ENCODE measurements at regions not wholly inside any gene's neighbourhood (a gene's known extent, or its start where the extent isn't known, plus 50 kb on each side); places are given as distances from the start of the nearest gene placed in this dataset.

GRCh38 chr1:98468111-98468717 lies 193.3 kb upstream of the SNX7 start:
- no peak overlapping the region for H3K27ac Mint-ChIP-seq
- H3K9me3 Mint-ChIP-seq, result no peaks in the 10 kb centered on the region
- H3K27me3 Mint-ChIP-seq (ENCODE audit: low read depth), result peaks cover 10% of the 10 kb centered on the region
- H3K4me3 Mint-ChIP-seq (ENCODE audit: low read depth), result no peak overlapping the region
- intact Hi-C loops (cut with micrococcal nuclease), result loop anchor here (1.0 kb wide), 1 partner anchor 417 kb away; no protein-coding TSS in a partner anchor
- no peaks in the 10 kb centered on the region for H3K4me1 Mint-ChIP-seq (ENCODE audit: low read depth)
- no peak for DNase-seq (ENCODE audit: low spot score)
- H3K36me3 Mint-ChIP-seq (ENCODE audit: low read depth), result no peaks in the 10 kb centered on the region

DNA sequence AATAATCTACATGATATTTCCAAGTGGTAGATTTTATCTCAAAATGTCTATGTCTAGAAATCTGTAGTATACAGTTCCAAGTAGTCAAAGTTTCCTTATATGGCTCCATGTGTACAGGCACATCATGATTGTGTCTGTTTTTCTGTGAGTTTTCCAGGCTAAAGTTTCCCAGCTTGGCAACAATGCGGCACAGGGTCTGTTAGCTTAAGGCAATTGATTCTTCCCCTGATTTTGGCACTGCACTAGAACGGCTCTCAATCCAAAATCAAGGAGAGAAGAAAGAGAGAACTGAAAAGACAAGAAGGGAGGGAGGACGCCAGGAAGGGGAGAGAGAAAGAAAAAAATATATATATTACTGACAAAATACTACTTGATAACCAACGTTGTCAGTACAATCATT lies 193.9 kb upstream of the SNX7 start:
- intact Hi-C loops (cut with micrococcal nuclease), result no loop called here
- Mint-ChIP-seq H3K36me3 (ENCODE audit: low read depth) (no peaks in the 10 kb centered on the region), H3K4me3 (ENCODE audit: low read depth) (no peak overlapping the region), H3K4me1 (ENCODE audit: low read depth) (no peaks in the 10 kb centered on the region), H3K9me3 (no peaks in the 10 kb centered on the region), H3K27me3 (ENCODE audit: low read depth) (peaks cover 10% of the 10 kb centered on the region), H3K27ac (no peak overlapping the region)
- DNase-seq (ENCODE audit: low spot score), result no peak

- Mint-ChIP-seq H3K27ac (no peak overlapping the region), H3K36me3 (ENCODE audit: low read depth) (no peaks in the 10 kb centered on the region), H3K4me3 (ENCODE audit: low read depth) (no peak overlapping the region), H3K4me1 (ENCODE audit: low read depth) (no peaks in the 10 kb centered on the region), H3K27me3 (ENCODE audit: low read depth) (peaks cover 10% of the 10 kb centered on the region), H3K9me3 (no peaks in the 10 kb centered on the region)
- no peak for DNase-seq (ENCODE audit: low spot score)
- intact Hi-C loops (cut with micrococcal nuclease), result no loop called here
Measured at GRCh38 chr1:98467122-98467521, 194.4 kb upstream of the SNX7 start.

- Mint-ChIP-seq H3K9me3 (no peaks in the 10 kb centered on the region), H3K27ac (no peak overlapping the region), H3K27me3 (ENCODE audit: low read depth) (peaks cover 7% of the 10 kb centered on the region), H3K4me1 (ENCODE audit: low read depth) (no peaks in the 10 kb centered on the region), H3K4me3 (ENCODE audit: low read depth) (no peak overlapping the region), H3K36me3 (ENCODE audit: low read depth) (no peaks in the 10 kb centered on the region)
- no peak for DNase-seq (ENCODE audit: low spot score)
- intact Hi-C loops (cut with micrococcal nuclease), result no loop called here
Measured at GRCh38 chr1:98461873-98462385, 199.6 kb upstream of the SNX7 start.

GRCh38 chr1:98460136-98460535 lies 201.4 kb upstream of the SNX7 start:
- no peak for DNase-seq (ENCODE audit: low spot score)
- H3K36me3 Mint-ChIP-seq (ENCODE audit: low read depth), result no peaks in the 10 kb centered on the region
- no peak overlapping the region for H3K27ac Mint-ChIP-seq
- peaks cover 5% of the 10 kb centered on the region for H3K27me3 Mint-ChIP-seq (ENCODE audit: low read depth)
- intact Hi-C loops (cut with micrococcal nuclease), result no loop called here
- no peak overlapping the region for H3K4me3 Mint-ChIP-seq (ENCODE audit: low read depth)
- H3K4me1 Mint-ChIP-seq (ENCODE audit: low read depth), result no peaks in the 10 kb centered on the region
- no peaks in the 10 kb centered on the region for H3K9me3 Mint-ChIP-seq

- intact Hi-C loops (cut with micrococcal nuclease), result no loop called here
- H3K27me3 Mint-ChIP-seq (ENCODE audit: low read depth), result peaks cover 5% of the 10 kb centered on the region
- no peak overlapping the region for H3K4me3 Mint-ChIP-seq (ENCODE audit: low read depth)
- H3K27ac Mint-ChIP-seq, result no peak overlapping the region
- no peaks in the 10 kb centered on the region for H3K4me1 Mint-ChIP-seq (ENCODE audit: low read depth)
- H3K9me3 Mint-ChIP-seq, result no peaks in the 10 kb centered on the region
- DNase-seq (ENCODE audit: low spot score), result no peak
- no peaks in the 10 kb centered on the region for H3K36me3 Mint-ChIP-seq (ENCODE audit: low read depth)
Measured at GRCh38 chr1:98459486-98459870, 202.0 kb upstream of the SNX7 start.

DNA sequence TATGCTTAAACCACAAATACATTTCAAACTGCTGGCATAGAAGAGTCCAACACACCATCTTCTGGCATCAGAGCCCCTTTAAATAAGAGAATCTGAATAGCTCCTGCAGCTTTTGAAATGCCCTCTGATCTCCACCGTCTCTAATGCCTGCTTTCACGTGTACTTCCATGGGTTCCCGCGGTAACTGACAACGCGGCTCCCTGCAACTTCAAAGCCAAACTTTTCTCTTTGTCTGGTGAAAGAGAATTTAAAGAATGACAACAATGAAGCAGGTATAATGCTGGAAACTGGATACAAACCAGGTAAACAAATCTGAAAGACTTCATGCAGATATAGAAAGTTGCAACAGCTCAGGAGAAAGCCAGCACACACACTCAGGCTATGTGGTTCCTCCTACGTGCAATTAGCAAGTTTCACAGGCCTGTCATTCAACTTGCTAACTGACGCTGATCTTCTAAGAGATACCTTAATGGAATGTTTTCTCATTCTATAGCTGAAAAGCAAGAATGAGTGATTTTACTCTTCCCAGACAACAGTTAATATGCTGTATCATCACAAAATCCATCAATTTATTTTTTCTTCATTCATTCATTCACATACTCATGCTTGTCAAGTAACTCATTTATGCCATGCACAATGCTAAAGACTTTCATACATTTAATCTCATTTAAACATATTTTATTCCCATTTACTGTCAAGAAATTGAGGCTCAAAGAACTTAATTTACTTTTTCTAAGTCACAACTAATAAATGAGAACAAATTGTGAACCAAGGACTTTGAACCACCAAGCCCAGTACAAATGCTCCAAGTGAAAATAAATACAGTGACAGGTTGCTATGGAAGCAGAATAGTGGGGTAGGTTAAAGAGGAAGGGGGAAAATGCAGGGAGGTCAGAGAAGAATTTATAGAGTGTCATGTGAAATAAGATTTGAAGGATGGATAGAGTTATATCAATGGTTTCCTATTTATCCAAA lies 202.7 kb upstream of the SNX7 start:
- peaks cover 5% of the 10 kb centered on the region for H3K27me3 Mint-ChIP-seq (ENCODE audit: low read depth)
- H3K4me3 Mint-ChIP-seq (ENCODE audit: low read depth), result no peak overlapping the region
- H3K9me3 Mint-ChIP-seq, result no peaks in the 10 kb centered on the region
- H3K36me3 Mint-ChIP-seq (ENCODE audit: low read depth), result no peaks in the 10 kb centered on the region
- no peaks in the 10 kb centered on the region for H3K4me1 Mint-ChIP-seq (ENCODE audit: low read depth)
- no peak overlapping the region for H3K27ac Mint-ChIP-seq
- DNase-seq (ENCODE audit: low spot score), result no peak
- intact Hi-C loops (cut with micrococcal nuclease), result no loop called here

- no peaks in the 10 kb centered on the region for H3K4me1 Mint-ChIP-seq (ENCODE audit: low read depth)
- no peak for DNase-seq (ENCODE audit: low spot score)
- H3K9me3 Mint-ChIP-seq, result no peaks in the 10 kb centered on the region
- H3K27me3 Mint-ChIP-seq (ENCODE audit: low read depth), result peaks cover 10% of the 10 kb centered on the region
- H3K27ac Mint-ChIP-seq, result no peak overlapping the region
- H3K4me3 Mint-ChIP-seq (ENCODE audit: low read depth), result no peak overlapping the region
- no peaks in the 10 kb centered on the region for H3K36me3 Mint-ChIP-seq (ENCODE audit: low read depth)
- intact Hi-C loops (cut with micrococcal nuclease), result no loop called here
Measured at GRCh38 chr1:98457248-98457647, 204.3 kb upstream of the SNX7 start.

DNA sequence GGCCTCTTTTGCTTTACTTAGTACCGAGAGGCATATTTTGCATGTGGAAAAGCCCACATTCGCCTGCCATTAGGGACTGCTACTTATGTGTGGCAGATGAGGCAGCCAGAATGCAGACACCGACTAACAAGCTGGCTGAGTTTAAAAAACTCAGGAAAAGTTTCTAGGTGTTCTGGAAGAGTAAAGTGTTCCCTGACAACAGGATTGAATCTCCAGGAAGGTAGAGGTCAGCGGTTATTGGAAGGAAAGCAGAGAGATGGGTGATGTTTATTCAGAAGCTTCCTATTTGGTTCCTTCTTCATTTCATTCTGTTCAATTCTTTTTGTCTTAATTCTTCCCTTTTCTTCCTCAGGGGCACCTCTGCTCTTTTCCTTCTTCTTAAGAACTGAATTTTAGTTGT lies 206.9 kb upstream of the SNX7 start:
- intact Hi-C loops (cut with micrococcal nuclease), result no loop called here
- H3K4me1 Mint-ChIP-seq (ENCODE audit: low read depth), result no peaks in the 10 kb centered on the region
- H3K9me3 Mint-ChIP-seq, result no peaks in the 10 kb centered on the region
- H3K4me3 Mint-ChIP-seq (ENCODE audit: low read depth), result no peak overlapping the region
- no peak for DNase-seq (ENCODE audit: low spot score)
- H3K27me3 Mint-ChIP-seq (ENCODE audit: low read depth), result peaks cover 11% of the 10 kb centered on the region
- H3K36me3 Mint-ChIP-seq (ENCODE audit: low read depth), result no peaks in the 10 kb centered on the region
- H3K27ac Mint-ChIP-seq, result no peak overlapping the region

- DNase-seq (ENCODE audit: low spot score), result no peak
- intact Hi-C loops (cut with micrococcal nuclease), result no loop called here
- Mint-ChIP-seq H3K27ac (no peak overlapping the region), H3K27me3 (ENCODE audit: low read depth) (peaks cover 11% of the 10 kb centered on the region), H3K4me1 (ENCODE audit: low read depth) (no peaks in the 10 kb centered on the region), H3K9me3 (no peaks in the 10 kb centered on the region), H3K36me3 (ENCODE audit: low read depth) (no peaks in the 10 kb centered on the region), H3K4me3 (ENCODE audit: low read depth) (no peak overlapping the region)
Measured at GRCh38 chr1:98453066-98453465, 208.5 kb upstream of the SNX7 start.

DNA sequence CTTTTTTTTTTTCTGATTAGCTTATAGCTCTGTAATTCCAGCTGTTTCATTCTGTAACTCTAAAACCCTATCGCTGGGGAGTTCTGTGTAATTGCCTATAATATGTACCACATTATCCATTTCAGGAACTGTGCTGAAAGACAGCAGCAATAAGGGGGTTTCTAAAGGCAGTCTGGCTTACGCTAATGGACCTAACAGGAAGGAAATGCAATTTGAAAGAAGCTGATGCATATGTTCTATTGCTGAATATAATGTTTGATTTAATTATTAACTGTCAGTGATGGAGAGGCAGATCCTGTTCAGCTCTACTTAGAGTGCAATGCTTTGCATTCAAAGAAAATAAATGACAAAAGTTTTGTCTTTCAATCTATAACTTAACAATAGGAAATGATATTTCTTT lies 209.4 kb upstream of the SNX7 start:
- intact Hi-C loops (cut with micrococcal nuclease), result no loop called here
- no peak for DNase-seq (ENCODE audit: low spot score)
- no peaks in the 10 kb centered on the region for H3K4me1 Mint-ChIP-seq (ENCODE audit: low read depth)
- no peaks in the 10 kb centered on the region for H3K36me3 Mint-ChIP-seq (ENCODE audit: low read depth)
- H3K27me3 Mint-ChIP-seq (ENCODE audit: low read depth), result peaks cover 11% of the 10 kb centered on the region
- no peaks in the 10 kb centered on the region for H3K9me3 Mint-ChIP-seq
- no peak overlapping the region for H3K27ac Mint-ChIP-seq
- no peak overlapping the region for H3K4me3 Mint-ChIP-seq (ENCODE audit: low read depth)

GRCh38 chr1:98441281-98441680 lies 220.2 kb upstream of the SNX7 start:
- Mint-ChIP-seq H3K9me3 (no peaks in the 10 kb centered on the region), H3K4me3 (ENCODE audit: low read depth) (no peak overlapping the region)
- intact Hi-C loops (cut with micrococcal nuclease), result no loop called here

DNA sequence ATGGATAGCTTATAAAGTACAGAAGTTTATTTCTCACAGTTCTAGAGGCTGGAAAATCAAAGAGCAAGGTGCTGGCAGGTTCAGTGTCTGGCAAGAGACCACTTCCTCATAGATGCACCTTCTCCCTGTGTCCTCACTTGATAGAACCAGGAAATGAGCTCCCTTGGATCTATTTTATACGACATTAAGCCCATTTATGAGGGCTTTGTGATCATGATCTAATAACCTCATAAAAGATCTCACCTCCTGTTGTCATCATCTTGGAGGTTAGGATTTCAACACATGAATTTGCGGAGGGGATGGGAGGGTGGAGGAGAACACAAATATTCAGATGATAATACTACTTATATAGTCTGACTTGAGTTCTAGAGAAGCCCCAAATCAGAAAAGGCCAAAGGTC lies 222.1 kb upstream of the SNX7 start:
- Mint-ChIP-seq H3K27me3 (ENCODE audit: low read depth) (peaks cover 1% of the 10 kb centered on the region), H3K9me3 (no peaks in the 10 kb centered on the region), H3K4me1 (ENCODE audit: low read depth) (peaks cover 2% of the 10 kb centered on the region), H3K36me3 (ENCODE audit: low read depth) (no peaks in the 10 kb centered on the region), H3K27ac (no peak overlapping the region), H3K4me3 (ENCODE audit: low read depth) (no peak overlapping the region)
- no peak for DNase-seq (ENCODE audit: low spot score)
- intact Hi-C loops (cut with micrococcal nuclease), result no loop called here

More at GRCh38 chr1:98441281-98441680, 220.2 kb upstream of the SNX7 start:
- H3K36me3 Mint-ChIP-seq (ENCODE audit: low read depth), result no peaks in the 10 kb centered on the region
- no peaks in the 10 kb centered on the region for H3K4me1 Mint-ChIP-seq (ENCODE audit: low read depth)
- H3K27ac Mint-ChIP-seq, result no peak overlapping the region
- no peak for DNase-seq (ENCODE audit: low spot score)
- H3K27me3 Mint-ChIP-seq (ENCODE audit: low read depth), result peaks cover 4% of the 10 kb centered on the region

All from activated T-helper 2 cell treated with anti-CD3 and anti-CD28 coated beads, Interferon-gamma antibody, Interleukin-2, Interleukin-4, amounts not matched to agents 10 μg/mL and 5 μg/mL and 100 μg/mL, durations not matched to agents 14 hours and 24 hours and 36 hours (primary cell).